ENCODE measurements at regions not wholly inside any gene's neighbourhood (a gene's known extent, or its start where the extent isn't known, plus 50 kb on each side); places are given as distances from the start of the nearest gene placed in this dataset.

DNA sequence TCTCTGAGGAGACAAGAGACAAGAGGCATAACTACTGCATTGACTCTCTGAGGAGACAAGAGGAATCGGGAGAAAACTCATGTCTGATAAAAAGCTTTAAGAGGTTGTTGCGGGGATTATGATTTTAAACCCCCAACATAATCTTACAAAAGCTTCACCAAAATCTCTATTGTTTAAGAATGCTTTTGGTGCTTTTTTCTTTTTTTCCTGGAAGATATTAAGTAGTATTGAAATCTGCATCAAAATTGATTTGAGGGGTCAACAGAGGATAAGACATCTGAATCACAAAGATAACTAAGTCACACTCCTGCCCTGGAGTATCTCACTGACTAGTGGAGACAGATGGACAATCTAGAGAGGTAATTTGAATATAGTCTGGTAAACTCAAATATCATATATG is 115.6 kb upstream of the MROH9 start:
- no peaks in the 10 kb centered on the region for H3K9me3 ChIP-seq (replicated peaks in 1 of 3)
- no peak for DNase-seq
- intact Hi-C loops (cut with DNase I), result no loop called here
- H3K36me3 ChIP-seq (replicated peaks in 1 of 2), result no peaks in the 10 kb centered on the region
- TF ChIP-seq POLR2A (IDR thresholded peaks at IDR 0.05) (no peak), CTCF (IDR thresholded peaks at IDR 0.05) (no peak)
- no peak overlapping the region for H3K27ac ChIP-seq
- H3K4me3 ChIP-seq, result no peak overlapping the region
- H3K27me3 ChIP-seq, result no peaks in the 10 kb centered on the region
- WGBS, 4 donors, result 87 to 88% (median 87%) methylated on average over 2 of the region's 2 CpGs
- no peaks in the 10 kb centered on the region for H3K4me1 ChIP-seq (replicated peaks in 1 of 2)

DNA sequence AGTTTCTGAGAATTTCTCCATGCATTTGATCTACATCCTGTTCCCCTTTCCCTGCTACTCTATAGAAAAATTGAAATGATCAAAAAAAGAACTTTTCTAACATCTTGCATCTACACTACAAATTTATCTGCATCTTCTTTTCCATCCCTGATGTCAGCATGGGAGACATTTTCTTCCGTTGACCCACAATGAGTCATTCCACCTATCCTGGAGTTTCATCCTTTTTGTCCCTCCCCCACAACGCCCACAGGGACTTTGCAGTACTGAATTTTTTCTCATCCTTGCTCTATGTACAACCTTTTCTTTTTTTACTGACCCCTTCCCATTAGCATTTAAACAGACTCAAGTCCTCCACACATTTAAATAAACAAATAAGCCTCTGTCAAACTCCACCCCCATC is 112.2 kb upstream of the MROH9 start:
- Histone ChIP-seq H3K27me3 (no peaks in the 10 kb centered on the region), H3K36me3 (replicated peaks in 1 of 2) (no peaks in the 10 kb centered on the region), H3K4me3 (no peak overlapping the region), H3K9me3 (replicated peaks in 1 of 3) (no peaks in the 10 kb centered on the region), H3K4me1 (replicated peaks in 1 of 2) (no peaks in the 10 kb centered on the region), H3K27ac (no peak overlapping the region)
- WGBS, 4 donors, result 64 to 69% (median 66%) methylated on average over 2 of the region's 2 CpGs
- DNase-seq, result no peak
- TF ChIP-seq POLR2A (IDR thresholded peaks at IDR 0.05), result no peak
- TF ChIP-seq CTCF (IDR thresholded peaks at IDR 0.05), result no peak
- intact Hi-C loops (cut with DNase I), result no loop called here

DNA sequence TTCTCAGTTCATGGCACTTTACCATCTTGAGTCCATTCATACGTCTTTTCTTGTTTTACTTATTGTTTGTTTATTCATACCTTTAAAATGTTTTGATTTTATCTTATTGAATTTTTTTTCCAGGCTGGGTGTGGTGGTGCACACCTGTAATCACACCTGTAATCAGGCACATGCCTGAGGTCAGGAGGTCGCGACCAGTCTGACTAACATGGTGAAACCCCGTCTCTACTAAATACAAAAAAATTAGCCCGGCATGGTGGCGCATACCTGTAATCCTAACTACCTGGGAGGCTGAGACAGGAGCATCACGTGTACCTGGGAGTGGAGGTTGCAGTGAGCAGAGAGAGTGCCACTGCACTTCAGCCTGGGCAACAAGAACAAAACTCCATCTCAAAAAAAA is 104.1 kb upstream of the MROH9 start:
- Histone ChIP-seq H3K27ac (no peak overlapping the region), H3K27me3 (no peaks in the 10 kb centered on the region), H3K4me3 (no peak overlapping the region), H3K4me1 (replicated peaks in 1 of 2) (no peaks in the 10 kb centered on the region), H3K36me3 (replicated peaks in 1 of 2) (no peaks in the 10 kb centered on the region), H3K9me3 (replicated peaks in 1 of 3) (no peaks in the 10 kb centered on the region)
- no peak for DNase-seq
- TF ChIP-seq CTCF (IDR thresholded peaks at IDR 0.05) (no peak), POLR2A (IDR thresholded peaks at IDR 0.05) (no peak)
- WGBS, 4 donors, result 86 to 92% (median 90%) methylated on average over 7 of the region's 7 CpGs
- intact Hi-C loops (cut with DNase I), result no loop called here

DNA sequence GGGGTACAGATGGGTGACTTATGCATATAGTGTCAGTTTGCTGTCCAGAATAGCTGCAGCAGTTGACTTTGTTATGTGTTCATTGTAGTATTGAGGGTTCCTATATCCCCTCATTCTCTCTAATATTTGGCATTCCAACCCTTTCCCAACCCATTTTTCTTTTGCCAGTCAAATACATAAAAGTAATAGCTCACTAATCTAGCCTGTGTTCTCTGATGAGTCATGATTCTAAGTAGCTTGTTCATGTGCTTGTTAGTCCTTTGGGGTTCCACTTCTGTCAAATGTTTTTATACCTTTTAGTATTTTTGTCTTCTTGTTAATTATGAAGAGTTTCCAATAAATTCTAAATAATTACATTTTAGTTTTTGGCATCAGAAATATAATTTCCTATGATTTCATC is 99.2 kb upstream of the MROH9 start:
- intact Hi-C loops (cut with DNase I), result no loop called here
- Histone ChIP-seq H3K27me3 (peaks cover 3% of the 10 kb centered on the region), H3K9me3 (replicated peaks in 1 of 3) (no peaks in the 10 kb centered on the region), H3K4me3 (no peak overlapping the region), H3K4me1 (replicated peaks in 1 of 2) (no peaks in the 10 kb centered on the region), H3K27ac (no peak overlapping the region), H3K36me3 (replicated peaks in 1 of 2) (no peaks in the 10 kb centered on the region)
- TF ChIP-seq POLR2A (IDR thresholded peaks at IDR 0.05), result no peak
- no peak for DNase-seq

GRCh38 chr1:170840371-170840770 is 95.0 kb upstream of the MROH9 start:
- no peak for TF ChIP-seq CTCF (IDR thresholded peaks at IDR 0.05)
- no peak for TF ChIP-seq POLR2A (IDR thresholded peaks at IDR 0.05)
- intact Hi-C loops (cut with DNase I), result no loop called here
- Histone ChIP-seq H3K36me3 (replicated peaks in 1 of 2) (no peaks in the 10 kb centered on the region), H3K27me3 (peaks cover 3% of the 10 kb centered on the region), H3K4me3 (no peak overlapping the region), H3K4me1 (replicated peaks in 1 of 2) (no peaks in the 10 kb centered on the region), H3K9me3 (replicated peaks in 1 of 3) (no peaks in the 10 kb centered on the region), H3K27ac (no peak overlapping the region)
- no peak for DNase-seq
- WGBS, 4 donors, result 69 to 75% (median 72%) methylated on average over 1 of the region's 1 CpG

All from adrenal gland (tissue), 9 donors.